IMR-90 (cell line): ENCODE measurements at regions not wholly inside any gene's neighbourhood (a gene's known extent, or its start where the extent isn't known, plus 50 kb on each side); places are given as distances from the start of the nearest gene placed in this dataset.
A peak's percentile ranks its signal among the peaks of the same experiment; 100 is the strongest.
"Not testable (repeated sequence)": the region's sequence is repeated elsewhere in the genome, so short reads cannot be mapped to it uniquely, and the experiment has no call there.

Source experiments
- ATAC-seq: fragments of 200-7000 bp; cut with Tn5 transposase; 2 replicates; pipeline ENCODE4 v1.9.1; 2020; ENCODE audit warnings: low read depth, mild to moderate bottlenecking, moderate library complexity
- BruUV-seq: library from RNA; stranded (reverse); fragments of 400-500 nt; replicated peaks from 2 replicates; lab custom pipeline; 2021; lab: Mats Ljungman, UMichigan
- CTCF ChIA-PET: fragments of 300-600 bp; formaldehyde crosslinking; extraction: SDS; loops from one replicate; lab custom pipeline; 2021; ENCODE audit warnings: antibody characterized with exemption; lab: Yijun Ruan, JAX
- POLR2A ChIA-PET: fragments of 300-600 bp; sonication (Branson Sonifier 250); formaldehyde crosslinking; loops from one replicate; lab custom pipeline; 2022; ENCODE audit warnings: antibody characterized with exemption; ENCODE audit not compliant: unreplicated experiment; lab: Charles Lee
- DNase-seq: peaks from one replicate; pipeline ENCODE4 v3.0.0; 2013
- H2AFZ ChIP-seq: replicated peaks from 2 replicates; pipeline ENCODE3; 2013; ENCODE audit warnings: low read length, mild to moderate bottlenecking; ENCODE audit not compliant: poor library complexity
- H2AK5ac ChIP-seq: 2 replicates; pipeline ENCODE4 v1.6.1; 2013; ENCODE audit warnings: low read depth, low read length, inconsistent platforms
- H2AK9ac ChIP-seq: replicated peaks from 2 replicates; pipeline ENCODE3; 2013; ENCODE audit warnings: mild to moderate bottlenecking, low read depth, low read length, moderate library complexity; ENCODE audit not compliant: poor library complexity
- H2BK120ac ChIP-seq: 2 replicates; pipeline ENCODE4 v1.6.1; 2013; ENCODE audit warnings: low read depth, low read length, inconsistent platforms
- H2BK15ac ChIP-seq: 3 replicates; pipeline ENCODE4 v1.6.1; 2013; ENCODE audit warnings: low read depth, low read length, inconsistent platforms
- H2BK20ac ChIP-seq: 2 replicates; pipeline ENCODE4 v1.6.1; 2013; ENCODE audit warnings: low read depth, mild to moderate bottlenecking, inconsistent platforms, low read length, moderate library complexity
- H2BK5ac ChIP-seq: 2 replicates; pipeline ENCODE4 v1.6.1; 2013; ENCODE audit warnings: mild to moderate bottlenecking, low read depth, low read length, inconsistent platforms; ENCODE audit not compliant: poor library complexity, severe bottlenecking
- H3K14ac ChIP-seq: replicated peaks from 2 replicates; pipeline ENCODE4 v1.6.1; 2013; ENCODE audit warnings: low read depth, low read length, inconsistent platforms
- H3K18ac ChIP-seq: 2 replicates; pipeline ENCODE4 v1.6.1; 2013; ENCODE audit warnings: low read depth, low read length, control low read depth
- H3K23ac ChIP-seq: 2 replicates; pipeline ENCODE4 v1.6.1; 2013; ENCODE audit warnings: low read depth, low read length, inconsistent platforms
- H3K27ac ChIP-seq: 2 replicates; pipeline ENCODE4 v1.5.1; 2013; ENCODE audit warnings: mild to moderate bottlenecking, control low read depth, low read length; ENCODE audit not compliant: insufficient read depth
- H3K27me3 ChIP-seq: 2 replicates; pipeline ENCODE4 v1.6.1; 2013; ENCODE audit warnings: low read length; ENCODE audit not compliant: control insufficient read depth, insufficient read depth
- H3K36me3 ChIP-seq: 2 replicates; pipeline ENCODE4 v1.6.1; 2013; ENCODE audit warnings: low read length, mixed read lengths; ENCODE audit not compliant: control insufficient read depth, insufficient read depth
- H3K4ac ChIP-seq: 2 replicates; pipeline ENCODE4 v1.6.1; 2013; ENCODE audit warnings: low read depth, low read length, inconsistent platforms
- H3K4me1 ChIP-seq: 2 replicates; pipeline ENCODE4 v1.6.1; 2013; ENCODE audit warnings: low read length, mixed read lengths; ENCODE audit not compliant: control insufficient read depth, insufficient read depth
- H3K4me2 ChIP-seq: 2 replicates; pipeline ENCODE4 v1.6.1; 2013; ENCODE audit warnings: low read depth, mild to moderate bottlenecking, control low read depth, low read length, moderate library complexity
- H3K4me3 ChIP-seq: 2 replicates; pipeline ENCODE4 v1.5.1; 2013; ENCODE audit warnings: low read depth, mild to moderate bottlenecking, control low read depth, low read length, moderate library complexity; ENCODE audit not compliant: insufficient read depth
- H3K56ac ChIP-seq: 2 replicates; pipeline ENCODE4 v1.6.1; 2013; ENCODE audit warnings: low read length, inconsistent platforms; ENCODE audit not compliant: insufficient read depth; ENCODE audit errors: extremely low read depth
- H3K79me1 ChIP-seq, 2 experiments: 2 replicates each; pipeline ENCODE4 v1.6.1; 2013; ENCODE audit warnings: low read length in 2 of 2, inconsistent platforms in 1 of 2, low read depth in 1 of 2
- H3K9ac ChIP-seq: 2 replicates; pipeline ENCODE4 v1.6.1; 2013; ENCODE audit warnings: low read depth, low read length, control low read depth
- H3K9me1 ChIP-seq: 2 replicates; pipeline ENCODE4 v1.6.1; 2013; ENCODE audit warnings: low read length, inconsistent platforms; ENCODE audit not compliant: insufficient read depth
- H3K9me3 ChIP-seq: 2 replicates; pipeline ENCODE4 v1.6.1; 2013; ENCODE audit warnings: low read length; ENCODE audit not compliant: control insufficient read depth, insufficient read depth
- H4K20me1 ChIP-seq: 2 replicates; pipeline ENCODE4 v1.6.1; 2013; ENCODE audit warnings: low read length, inconsistent platforms; ENCODE audit not compliant: insufficient read depth
- H4K5ac ChIP-seq: 2 replicates; pipeline ENCODE4 v1.6.1; 2013; ENCODE audit warnings: mild to moderate bottlenecking, low read depth, low read length, control low read depth
- H4K8ac ChIP-seq, 2 experiments: 2 replicates each; pipeline ENCODE4 v1.6.1; 2013; ENCODE audit warnings: low read depth in 2 of 2, low read length in 2 of 2, control low read depth in 1 of 2, inconsistent platforms in 1 of 2
- H4K91ac ChIP-seq: 2 replicates; pipeline ENCODE4 v1.6.1; 2013; ENCODE audit warnings: low read depth, low read length, inconsistent platforms; ENCODE audit not compliant: insufficient read depth
- WGBS, 2 experiments: methylation state at CpG; one replicate each; pipeline versions ENCODE4 v1.1.5 to v1.1.7; 2013; ENCODE audit warnings: missing lambda C conversion rate in 2 of 2; ENCODE audit not compliant: insufficient read length in 1 of 2; ENCODE audit errors: extremely low coverage in 2 of 2; 5-methylcytosine and 5-hydroxymethylcytosine counted together
- dilution Hi-C: fragments of 300-500 bp; cut with HindIII; formaldehyde crosslinking; loops from one replicate; pipeline ENCODE4 v1.14.3; 2018; ENCODE audit warnings: low sequenced_read_pairs; ENCODE audit not compliant: unreplicated experiment
- in situ Hi-C: fragments of 300-500 bp; cut with MboI; formaldehyde crosslinking; loops from 3 replicates; pipeline ENCODE4 v1.14.3; 2019; ENCODE audit warnings: low sequenced_read_pairs, inconsistent platforms, mixed read lengths
- intact Hi-C: fragments of 100-400 bp; cut with micrococcal nuclease; formaldehyde crosslinking; loops from 2 replicates; pipeline ENCODE4 v1.10.0; 2022

DNA sequence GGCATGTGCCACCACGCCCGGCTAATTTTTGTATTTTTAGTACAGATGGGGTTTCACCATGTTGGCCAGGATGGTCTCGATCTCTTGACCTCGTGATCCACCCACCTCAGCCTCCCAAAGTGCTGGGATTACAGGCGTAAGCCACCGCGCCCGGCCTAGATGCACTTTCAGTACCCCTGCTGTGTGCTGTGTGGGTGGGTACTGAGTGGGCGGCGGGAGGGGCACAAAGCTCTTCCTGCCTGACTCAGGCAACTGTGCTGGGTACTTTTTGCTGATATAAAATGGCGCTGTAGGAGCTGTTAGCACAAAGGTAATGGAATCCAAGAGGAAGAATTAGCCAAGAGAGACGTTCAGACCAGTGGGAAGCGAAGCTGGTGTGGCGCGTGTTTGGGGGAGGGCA lies 79.6 kb upstream of the HES1 start:
- H3K4ac ChIP-seq, H2AK9ac ChIP-seq, H3K9ac ChIP-seq, H3K9me3 ChIP-seq, H2BK15ac ChIP-seq, H4K91ac ChIP-seq, DNase-seq, H3K4me3 ChIP-seq, H3K56ac ChIP-seq, H4K8ac ChIP-seq, H2BK120ac ChIP-seq, BruUV-seq, H3K4me1 ChIP-seq, H2BK20ac ChIP-seq, H3K23ac ChIP-seq, H3K18ac ChIP-seq, CTCF ChIA-PET, POLR2A ChIA-PET, dilution Hi-C loops, H3K36me3 ChIP-seq, H4K20me1 ChIP-seq, H3K79me1 ChIP-seq, H3K9me1 ChIP-seq, H4K5ac ChIP-seq, H3K4me2 ChIP-seq, intact Hi-C loops, H3K27ac ChIP-seq, H2BK5ac ChIP-seq, H3K14ac ChIP-seq, in situ Hi-C loops, ATAC-seq, H2AK5ac ChIP-seq: not testable (repeated sequence)
- peaks cover 16% of the 10 kb centered on the region for H3K27me3 ChIP-seq
- WGBS, 2 experiments: 85% methylated on average over 2 of the region's 15 CpGs; no CpG with 5 or more reads in 1 of the 2 experiments
- peak overlapping the region; percentile 4 for H2AFZ ChIP-seq
